Kidney (tissue), 13 donors: ENCODE measurements at regions not wholly inside any gene's neighbourhood (a gene's known extent, or its start where the extent isn't known, plus 50 kb on each side); places are given as distances from the start of the nearest gene placed in this dataset.
"Not testable (repeated sequence)": the region's sequence is repeated elsewhere in the genome, so short reads cannot be mapped to it uniquely, and the experiment has no call there.

ENCODE experiments used
- DNase-seq, 5 donors: peaks; one replicate each; pipeline ENCODE4 v3.0.0-alpha.2; 2013 to 2020
- FAIRE-seq: peaks from 2 replicates; lab custom pipeline; 2012; peaks lifted over from hg19 to GRCh38; lab: Jason Lieb, UNC
- H3K27ac ChIP-seq, 2 donors: one replicate each; pipeline ENCODE4 v1.7.0; 2013; ENCODE audit warnings: low read depth in 2 of 2, low read length in 2 of 2, inconsistent platforms in 1 of 2
- H3K27me3 ChIP-seq: one replicate; pipeline ENCODE4 v1.7.1; 2013; ENCODE audit warnings: low read length, inconsistent platforms; ENCODE audit not compliant: control insufficient read depth, insufficient read depth
- H3K36me3 ChIP-seq, 3 donors: one replicate each; pipeline versions ENCODE4 v1.7.0 to v1.7.1; 2013; ENCODE audit warnings: low read length in 3 of 3, control low read depth in 1 of 3, inconsistent platforms in 1 of 3; ENCODE audit not compliant: insufficient read depth in 3 of 3, control insufficient read depth in 2 of 3
- H3K4me1 ChIP-seq, 3 donors: one replicate each; pipeline versions ENCODE4 v1.7.0 to v1.7.1; 2013; ENCODE audit warnings: low read length in 3 of 3, inconsistent platforms in 1 of 3, low read depth in 1 of 3; ENCODE audit not compliant: control insufficient read depth in 2 of 3, insufficient read depth in 2 of 3
- H3K4me3 ChIP-seq, 3 donors: one replicate each; pipeline versions ENCODE4 v1.7.0 to v1.8.1; 2013; ENCODE audit warnings: low read length in 3 of 3, control low read depth in 1 of 3, inconsistent platforms in 1 of 3
- H3K9ac ChIP-seq, 3 donors: one replicate each; pipeline versions ENCODE4 v1.7.0 to v1.7.1; 2013; ENCODE audit warnings: low read length in 3 of 3, control low read depth in 1 of 3, inconsistent platforms in 1 of 3
- H3K9me3 ChIP-seq, 3 donors: one replicate each; pipeline versions ENCODE4 v1.7.0 to v1.7.1; 2013; ENCODE audit warnings: low read length in 3 of 3, control low read depth in 1 of 3, inconsistent platforms in 1 of 3; ENCODE audit not compliant: control insufficient read depth in 2 of 3, insufficient read depth in 1 of 3
- CTCF ChIP-seq: IDR thresholded peaks from 3 replicates; pipeline ENCODE4 v1.5.1; 2012; ENCODE audit warnings: mild to moderate bottlenecking, moderate library complexity, borderline replicate concordance; ENCODE audit not compliant: insufficient read depth; ENCODE audit errors: extremely low read depth
- intact Hi-C: fragments of 100-400 bp; cut with DNase I; formaldehyde crosslinking; loops from one replicate; pipeline ENCODE4 v1.11.1; 2022
- donor health status: control.
- donor health status: control.
- donor health status: control.
- donor health status: control.
- donor health status: control.
- donor health status: DM: yes; HTN: yes; CAD: no.
- donor health status: Normal renal cell carcinoma (clear cell type).

- H3K27me3 ChIP-seq = no peaks in the 10 kb centered on the region
- no peak overlapping the region for H3K27ac ChIP-seq
- no peaks in the 10 kb centered on the region for H3K4me1 ChIP-seq
- intact Hi-C loops = no loop called here
- no peak overlapping the region for H3K9ac ChIP-seq
- H3K36me3 ChIP-seq = no peaks in the 10 kb centered on the region
- FAIRE-seq = no peak
- H3K9me3 ChIP-seq = no peaks in the 10 kb centered on the region
- TF ChIP-seq CTCF = no peak
- DNase-seq = no peak
- H3K4me3 ChIP-seq = no peak overlapping the region
These were observed 191.9 kb downstream of the C7orf25 start for GRCh38 chr7:42720012-42720411.

- H3K27ac ChIP-seq, H3K9me3 ChIP-seq, H3K4me3 ChIP-seq, H3K27me3 ChIP-seq, FAIRE-seq, DNase-seq, H3K36me3 ChIP-seq, intact Hi-C loops, H3K9ac ChIP-seq, H3K4me1 ChIP-seq: not testable (repeated sequence)
These were observed 193.4 kb downstream of the C7orf25 start for GRCh38 chr7:42718466-42718865.

- Histone ChIP-seq H3K4me3 (no peak overlapping the region), H3K4me1 (no peaks in the 10 kb centered on the region), H3K27me3 (no peaks in the 10 kb centered on the region), H3K9me3 (no peaks in the 10 kb centered on the region), H3K9ac (no peak overlapping the region), H3K27ac (no peak overlapping the region), H3K36me3 (no peaks in the 10 kb centered on the region)
- no peak for DNase-seq
- FAIRE-seq = no peak
- intact Hi-C loops = no loop called here
- no peak for TF ChIP-seq CTCF
These were observed 197.5 kb downstream of the C7orf25 start for GRCh38 chr7:42714356-42714755.

GRCh38 chr7:42709284-42709683 lies 202.6 kb downstream of the C7orf25 start:
- Histone ChIP-seq H3K36me3 (no peaks in the 10 kb centered on the region), H3K9me3 (no peaks in the 10 kb centered on the region), H3K4me1 (no peaks in the 10 kb centered on the region), H3K9ac (no peak overlapping the region), H3K27me3 (no peaks in the 10 kb centered on the region), H3K4me3 (no peak overlapping the region), H3K27ac (no peak overlapping the region)
- intact Hi-C loops = no loop called here
- FAIRE-seq = no peak
- TF ChIP-seq CTCF = no peak
- DNase-seq = no peak
